ENCODE measurements at regions not wholly inside any gene's neighbourhood (a gene's known extent, or its start where the extent isn't known, plus 50 kb on each side); places are given as distances from the start of the nearest gene placed in this dataset.

- Mint-ChIP-seq H3K27ac (peak overlapping the region in 1 of 9 donors; percentile 53), H3K27me3 (peaks cover 0 to 10% (median 0%) of the 10 kb centered on the region in 5 donors), H3K36me3 (peaks cover 0 to 4% (median 0%) of the 10 kb centered on the region in 5 donors), H3K9me3 (peaks cover 0 to 5% (median 0%) of the 10 kb centered on the region in 11 donors), H3K4me1 (peaks cover 7 to 39% (median 17%) of the 10 kb centered on the region in 7 donors), H3K4me3 (peak overlapping the region in 1 of 10 donors; percentile 64)
- no peaks in the 10 kb centered on the region for H3K9me3 ChIP-seq (ENCODE audit: control insufficient read depth in 2 of 3, low read length in 3 of 3)
- no peak for DNase-seq
- intact Hi-C loops (cut with micrococcal nuclease) = loop anchor here in 1 of 2 donors (2.0 kb wide), 2 partner anchors 34 to 66 kb away; no protein-coding TSS in a partner anchor
- H3K36me3 ChIP-seq (ENCODE audit: control insufficient read depth in 2 of 3, insufficient read depth in 3 of 3, low read length in 3 of 3) = no peaks in the 10 kb centered on the region
- ATAC-seq = no peak
- no peaks in the 10 kb centered on the region for H3K27me3 ChIP-seq (ENCODE audit: control insufficient read depth in 2 of 2, insufficient read depth in 2 of 2, low read length in 2 of 2)
- CTCF ChIA-PET = no interaction called here
- no peak overlapping the region for H3K4me3 ChIP-seq (ENCODE audit: low read length)
- POLR2A ChIA-PET = no interaction called here
- H3K4me1 ChIP-seq (ENCODE audit: control insufficient read depth in 2 of 2, insufficient read depth in 2 of 2, low read length in 2 of 2) = peaks cover 0 to 5% of the 10 kb centered on the region in 2 donors
- no peak overlapping the region for H3K27ac ChIP-seq (ENCODE audit: low read depth, low read length)
Observed at GRCh38 chr4:123478859-123479345, 82.3 kb downstream of the SPRY1 start.

GRCh38 chr4:123479944-123480343, 83.3 kb downstream of the SPRY1 start:
- Histone ChIP-seq H3K4me1 (ENCODE audit: control insufficient read depth in 2 of 2, insufficient read depth in 2 of 2, low read length in 2 of 2) (peaks cover 0 to 5% of the 10 kb centered on the region in 2 donors), H3K27ac (ENCODE audit: low read depth, low read length) (no peak overlapping the region), H3K36me3 (ENCODE audit: control insufficient read depth in 2 of 3, insufficient read depth in 3 of 3, low read length in 3 of 3) (no peaks in the 10 kb centered on the region), H3K27me3 (ENCODE audit: control insufficient read depth in 2 of 2, insufficient read depth in 2 of 2, low read length in 2 of 2) (no peaks in the 10 kb centered on the region), H3K9me3 (ENCODE audit: control insufficient read depth in 2 of 3, low read length in 3 of 3) (no peaks in the 10 kb centered on the region), H3K4me3 (ENCODE audit: low read length) (no peak overlapping the region)
- H3K4me3 Mint-ChIP-seq = no peak overlapping the region
- peaks cover 7 to 39% (median 17%) of the 10 kb centered on the region in 7 donors for H3K4me1 Mint-ChIP-seq
- POLR2A ChIA-PET = no interaction called here
- H3K27ac Mint-ChIP-seq = no peak overlapping the region
- ATAC-seq (peak; percentile 47), DNase-seq (no peak)
- H3K36me3 Mint-ChIP-seq = peaks cover 0 to 4% (median 0%) of the 10 kb centered on the region in 5 donors
- CTCF ChIA-PET = no interaction called here
- H3K27me3 Mint-ChIP-seq = peaks cover 0 to 10% (median 0%) of the 10 kb centered on the region in 5 donors
- peaks cover 0 to 5% (median 0%) of the 10 kb centered on the region in 11 donors for H3K9me3 Mint-ChIP-seq
- intact Hi-C loops (cut with micrococcal nuclease) = loop anchor here in 1 of 2 donors (2.0 kb wide), 2 partner anchors 35 to 67 kb away; no protein-coding TSS in a partner anchor

- Mint-ChIP-seq H3K36me3 (peaks cover 0 to 4% (median 0%) of the 10 kb centered on the region in 5 donors), H3K27ac (peak overlapping the region in 1 of 9 donors; percentile 3), H3K9me3 (peaks cover 0 to 3% (median 0%) of the 10 kb centered on the region in 11 donors), H3K27me3 (peaks cover 0 to 10% (median 0%) of the 10 kb centered on the region in 5 donors), H3K4me3 (no peak overlapping the region), H3K4me1 (peaks cover 7 to 39% (median 17%) of the 10 kb centered on the region in 7 donors)
- no peak overlapping the region for H3K4me3 ChIP-seq (ENCODE audit: low read length)
- no peak for DNase-seq
- intact Hi-C loops (cut with micrococcal nuclease) = no loop called here
- ChIA-PET POLR2A (no interaction called here), CTCF (no interaction called here)
- H3K27ac ChIP-seq (ENCODE audit: low read depth, low read length) = no peak overlapping the region
- H3K27me3 ChIP-seq (ENCODE audit: control insufficient read depth in 2 of 2, insufficient read depth in 2 of 2, low read length in 2 of 2) = no peaks in the 10 kb centered on the region
- ATAC-seq = no peak
- peaks cover 0 to 5% of the 10 kb centered on the region in 2 donors for H3K4me1 ChIP-seq (ENCODE audit: control insufficient read depth in 2 of 2, insufficient read depth in 2 of 2, low read length in 2 of 2)
- no peaks in the 10 kb centered on the region for H3K36me3 ChIP-seq (ENCODE audit: control insufficient read depth in 2 of 3, insufficient read depth in 3 of 3, low read length in 3 of 3)
- H3K9me3 ChIP-seq (ENCODE audit: control insufficient read depth in 2 of 3, low read length in 3 of 3) = no peaks in the 10 kb centered on the region
Observed at GRCh38 chr4:123480706-123481418, 84.3 kb downstream of the SPRY1 start.

GRCh38 chr4:123481717-123482116, 85.1 kb downstream of the SPRY1 start:
- peaks cover 0 to 10% (median 0%) of the 10 kb centered on the region in 5 donors for H3K27me3 Mint-ChIP-seq
- no peaks in the 10 kb centered on the region for H3K36me3 ChIP-seq (ENCODE audit: control insufficient read depth in 2 of 3, insufficient read depth in 3 of 3, low read length in 3 of 3)
- peaks cover 0 to 1% (median 0%) of the 10 kb centered on the region in 11 donors for H3K9me3 Mint-ChIP-seq
- ATAC-seq (no peak), DNase-seq (no peak)
- H3K36me3 Mint-ChIP-seq = peaks cover 0 to 2% (median 0%) of the 10 kb centered on the region in 5 donors
- no peak overlapping the region for H3K27ac ChIP-seq (ENCODE audit: low read depth, low read length)
- H3K4me3 Mint-ChIP-seq = no peak overlapping the region
- H3K4me1 ChIP-seq (ENCODE audit: control insufficient read depth in 2 of 2, insufficient read depth in 2 of 2, low read length in 2 of 2) = peaks cover 0 to 5% of the 10 kb centered on the region in 2 donors
- no peak overlapping the region for H3K4me3 ChIP-seq (ENCODE audit: low read length)
- POLR2A ChIA-PET = no interaction called here
- CTCF ChIA-PET = no interaction called here
- no peaks in the 10 kb centered on the region for H3K9me3 ChIP-seq (ENCODE audit: control insufficient read depth in 2 of 3, low read length in 3 of 3)
- peaks cover 7 to 36% (median 17%) of the 10 kb centered on the region in 7 donors for H3K4me1 Mint-ChIP-seq
- H3K27ac Mint-ChIP-seq = no peak overlapping the region
- H3K27me3 ChIP-seq (ENCODE audit: control insufficient read depth in 2 of 2, insufficient read depth in 2 of 2, low read length in 2 of 2) = no peaks in the 10 kb centered on the region
- intact Hi-C loops (cut with micrococcal nuclease) = no loop called here

- no peak overlapping the region for H3K27ac ChIP-seq (ENCODE audit: low read depth, low read length)
- DNase-seq = no peak
- no peaks in the 10 kb centered on the region for H3K27me3 ChIP-seq (ENCODE audit: control insufficient read depth in 2 of 2, insufficient read depth in 2 of 2, low read length in 2 of 2)
- peaks cover 0 to 20% (median 0%) of the 10 kb centered on the region in 7 donors for H3K4me1 Mint-ChIP-seq
- no peak overlapping the region for H3K27ac Mint-ChIP-seq
- H3K27me3 Mint-ChIP-seq = peaks cover 0 to 3% (median 0%) of the 10 kb centered on the region in 5 donors
- ATAC-seq = no peak
- H3K9me3 ChIP-seq (ENCODE audit: control insufficient read depth in 2 of 3, low read length in 3 of 3) = no peaks in the 10 kb centered on the region
- H3K4me1 ChIP-seq (ENCODE audit: control insufficient read depth in 2 of 2, insufficient read depth in 2 of 2, low read length in 2 of 2) = no peaks in the 10 kb centered on the region
- intact Hi-C loops (cut with micrococcal nuclease) = no loop called here
- no peak overlapping the region for H3K4me3 Mint-ChIP-seq
- ChIA-PET POLR2A (no interaction called here), CTCF (no interaction called here)
- H3K36me3 ChIP-seq (ENCODE audit: control insufficient read depth in 2 of 3, insufficient read depth in 3 of 3, low read length in 3 of 3) = no peaks in the 10 kb centered on the region
- no peaks in the 10 kb centered on the region for H3K9me3 Mint-ChIP-seq
- H3K36me3 Mint-ChIP-seq = no peaks in the 10 kb centered on the region
- no peak overlapping the region for H3K4me3 ChIP-seq (ENCODE audit: low read length)
Observed at GRCh38 chr4:123484291-123484926, 87.8 kb downstream of the SPRY1 start.

GRCh38 chr4:123485601-123486000, 89.0 kb downstream of the SPRY1 start:
- no peaks in the 10 kb centered on the region for H3K9me3 ChIP-seq (ENCODE audit: control insufficient read depth in 2 of 3, low read length in 3 of 3)
- no peak overlapping the region for H3K4me3 ChIP-seq (ENCODE audit: low read length)
- H3K27ac Mint-ChIP-seq = peak overlapping the region in 1 of 9 donors; percentile 44
- H3K4me3 Mint-ChIP-seq = no peak overlapping the region
- H3K27ac ChIP-seq (ENCODE audit: low read depth, low read length) = no peak overlapping the region
- DNase-seq (no peak), ATAC-seq (no peak)
- no peaks in the 10 kb centered on the region for H3K36me3 ChIP-seq (ENCODE audit: control insufficient read depth in 2 of 3, insufficient read depth in 3 of 3, low read length in 3 of 3)
- no peaks in the 10 kb centered on the region for H3K9me3 Mint-ChIP-seq
- no peaks in the 10 kb centered on the region for H3K36me3 Mint-ChIP-seq
- no peaks in the 10 kb centered on the region for H3K27me3 ChIP-seq (ENCODE audit: control insufficient read depth in 2 of 2, insufficient read depth in 2 of 2, low read length in 2 of 2)
- H3K4me1 ChIP-seq (ENCODE audit: control insufficient read depth in 2 of 2, insufficient read depth in 2 of 2, low read length in 2 of 2) = no peaks in the 10 kb centered on the region
- CTCF ChIA-PET = no interaction called here
- intact Hi-C loops (cut with micrococcal nuclease) = no loop called here
- peaks cover 0 to 18% (median 0%) of the 10 kb centered on the region in 7 donors for H3K4me1 Mint-ChIP-seq
- POLR2A ChIA-PET = no interaction called here
- H3K27me3 Mint-ChIP-seq = peaks cover 0 to 3% (median 0%) of the 10 kb centered on the region in 5 donors

Data from naive thymus-derived CD4-positive, alpha-beta T cell (primary cell).